ENCODE measurements at regions not wholly inside any gene's neighbourhood (a gene's known extent, or its start where the extent isn't known, plus 50 kb on each side); places are given as distances from the start of the nearest gene placed in this dataset.
"Not testable (repeated sequence)": the region's sequence is repeated elsewhere in the genome, so short reads cannot be mapped to it uniquely, and the experiment has no call there.

DNA sequence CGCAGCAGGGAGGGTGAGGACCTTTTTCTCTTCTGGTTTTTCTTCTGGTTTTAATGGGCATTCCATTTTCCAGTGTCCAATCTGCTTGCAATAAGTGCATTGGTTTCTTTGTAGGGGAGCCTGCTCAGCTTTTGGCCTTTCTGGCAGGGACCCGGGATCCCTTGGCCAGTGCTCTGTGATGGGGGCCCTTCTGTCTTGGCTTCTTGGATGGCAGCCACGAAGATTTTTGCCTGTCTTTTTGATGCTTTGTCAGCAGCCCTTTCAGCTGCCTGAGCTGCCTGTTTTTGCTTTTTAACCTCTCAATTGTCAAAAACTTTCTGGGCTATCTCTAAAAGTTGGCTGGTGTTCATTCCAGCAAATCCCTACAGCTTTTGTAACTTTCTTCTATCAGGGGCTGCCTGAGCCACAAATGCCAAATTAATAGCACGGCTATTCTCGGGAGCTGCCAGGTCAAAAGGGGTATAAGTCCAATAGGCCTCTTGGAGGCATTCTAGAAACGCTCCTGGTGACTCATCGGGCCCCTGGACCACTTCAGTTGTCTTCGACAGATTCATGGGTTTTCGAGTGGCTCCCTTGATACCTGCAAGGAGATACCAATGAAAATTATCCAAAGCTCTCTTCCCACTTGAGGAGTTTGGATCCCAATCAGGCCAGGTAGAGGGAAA lies 179.9 kb upstream of the MBL2 start:
- intact Hi-C loops (cut with micrococcal nuclease): no loop called here
- no peak for DNase-seq
- ATAC-seq: no peak

- intact Hi-C loops (cut with micrococcal nuclease): no loop called here
- ATAC-seq (peak; percentile 23), DNase-seq (no peak)
Observed at GRCh38 chr10:52951824-52952223, 179.2 kb upstream of the MBL2 start.

DNA sequence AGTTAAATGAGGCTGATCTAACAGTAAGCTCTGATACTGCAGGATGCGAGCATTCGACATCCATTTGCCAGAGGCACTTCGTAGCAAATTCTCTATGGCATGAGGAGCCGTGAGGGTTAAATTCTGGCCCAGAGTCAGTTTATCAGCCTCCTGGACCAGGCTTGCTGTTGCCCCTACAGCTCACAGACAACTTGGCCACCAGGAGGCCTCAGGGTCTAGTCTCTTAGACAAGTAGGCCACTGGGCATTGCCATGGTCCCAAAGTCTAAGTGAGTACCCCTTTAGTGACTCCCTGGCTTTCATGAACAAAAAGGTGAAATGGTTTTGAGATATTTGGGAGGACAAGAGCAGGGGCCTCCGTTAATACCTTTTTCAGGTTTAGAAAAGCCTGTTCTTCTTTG lies 178.0 kb upstream of the MBL2 start:
- ATAC-seq (no peak), DNase-seq (no peak)
- intact Hi-C loops (cut with micrococcal nuclease): no loop called here

- DNase-seq (no peak), ATAC-seq (no peak)
- intact Hi-C loops (cut with micrococcal nuclease): no loop called here
Observed at GRCh38 chr10:52949899-52950298, 177.3 kb upstream of the MBL2 start.

DNA sequence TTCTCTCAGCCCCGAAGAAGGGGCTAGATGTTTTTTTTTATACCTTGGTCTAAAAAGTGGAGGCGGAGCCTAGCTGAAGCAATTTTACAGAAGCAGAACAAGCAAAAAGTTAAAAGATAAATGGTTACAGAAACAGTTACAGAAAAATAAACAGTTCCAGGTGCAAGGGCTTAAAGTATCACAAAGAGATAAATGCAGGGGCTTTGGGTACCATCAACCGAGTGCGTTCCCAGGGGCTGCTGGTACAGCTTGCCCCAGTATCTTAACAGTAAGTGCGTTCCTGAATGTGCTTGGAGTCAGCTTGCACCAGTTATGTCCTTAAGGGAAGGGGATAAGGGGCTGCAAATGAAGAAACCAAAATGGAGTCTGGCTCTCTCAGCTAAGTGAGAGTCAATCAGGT lies 173.9 kb upstream of the MBL2 start:
- DNase-seq (no peak), ATAC-seq (no peak)
- intact Hi-C loops (cut with micrococcal nuclease): no loop called here

DNA sequence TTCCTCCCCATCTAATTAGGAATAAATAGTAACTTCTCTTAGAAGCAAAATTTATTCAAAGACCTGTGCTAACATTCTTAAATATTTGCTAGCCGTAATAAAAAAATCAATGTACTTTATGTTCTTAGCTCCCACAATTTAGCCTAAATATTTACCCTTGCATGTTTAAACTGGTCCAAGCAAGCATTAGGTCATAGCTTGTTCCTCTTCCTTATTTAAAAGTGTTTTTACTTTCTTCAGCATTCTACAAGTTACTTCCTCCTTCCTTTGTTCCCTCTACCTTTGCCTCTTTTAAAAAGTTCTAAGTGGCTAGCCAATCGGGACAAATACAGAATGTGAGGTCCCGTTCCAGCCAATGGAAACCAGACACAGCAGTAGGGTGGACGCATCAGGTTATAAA lies 172.9 kb upstream of the MBL2 start:
- ATAC-seq; DNase-seq; intact Hi-C loops (cut with micrococcal nuclease): not testable (repeated sequence)

GRCh38 chr10:52940921-52941320 lies 168.3 kb upstream of the MBL2 start:
- intact Hi-C loops (cut with micrococcal nuclease): no loop called here
- DNase-seq (no peak), ATAC-seq (no peak)

- DNase-seq (no peak), ATAC-seq (no peak)
- intact Hi-C loops (cut with micrococcal nuclease): no loop called here
Observed at GRCh38 chr10:52939894-52940293, 167.3 kb upstream of the MBL2 start.

DNA sequence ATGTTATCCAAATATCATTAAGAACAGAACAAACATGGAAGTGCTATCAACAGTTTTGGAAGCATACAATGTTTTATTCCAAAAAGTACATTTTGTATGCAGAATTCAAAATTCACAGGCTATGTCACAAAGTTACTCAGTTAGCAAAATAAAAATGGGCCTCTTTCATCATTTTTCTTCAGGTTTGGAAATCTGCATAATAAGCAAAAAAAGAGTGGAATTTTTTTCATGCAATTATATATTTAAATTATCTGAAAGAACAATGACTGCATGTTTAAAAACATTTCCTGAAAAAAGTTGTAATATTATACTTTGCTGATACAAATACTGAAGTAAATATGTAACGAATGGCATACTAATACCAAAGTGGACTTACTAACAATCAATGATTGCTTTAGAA lies 161.2 kb upstream of the MBL2 start:
- DNase-seq (no peak), ATAC-seq (no peak)
- intact Hi-C loops (cut with micrococcal nuclease): no loop called here

GRCh38 chr10:52927678-52928077 lies 155.1 kb upstream of the MBL2 start:
- DNase-seq (no peak), ATAC-seq (no peak)
- intact Hi-C loops (cut with micrococcal nuclease): no loop called here

GRCh38 chr10:52923520-52923919 lies 150.9 kb upstream of the MBL2 start:
- DNase-seq (no peak), ATAC-seq (no peak)
- intact Hi-C loops (cut with micrococcal nuclease): no loop called here

DNA sequence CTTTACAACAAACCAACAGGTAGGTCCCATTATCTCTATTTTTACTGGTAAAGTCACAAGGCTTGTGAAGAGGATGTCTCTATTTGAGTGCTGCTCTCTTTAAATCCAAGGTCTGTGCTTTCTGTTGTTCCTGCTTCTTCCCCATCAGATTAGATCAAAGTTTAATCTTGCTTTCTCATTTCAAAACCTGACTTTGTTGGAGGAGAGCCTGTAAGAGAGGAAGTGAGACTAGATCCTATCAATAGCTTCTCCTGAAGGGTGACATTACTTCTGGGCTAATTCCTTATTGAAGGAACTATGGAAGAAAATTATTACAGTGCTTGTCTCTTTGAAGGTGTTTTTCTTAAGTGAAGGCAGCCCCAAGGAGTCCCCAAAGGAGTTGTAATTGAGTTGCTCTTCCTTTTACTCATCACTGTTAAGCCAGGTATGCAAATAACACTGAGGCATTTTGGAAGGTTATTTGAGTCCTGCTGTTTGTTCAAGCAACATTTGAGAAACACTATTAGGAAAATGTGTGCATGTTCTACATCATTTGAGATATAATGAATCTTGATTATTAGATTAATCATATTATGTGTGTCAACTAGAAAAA lies 146.2 kb upstream of the MBL2 start:
- DNase-seq: no peak
- ATAC-seq: no peak
- intact Hi-C loops (cut with micrococcal nuclease): no loop called here

- intact Hi-C loops (cut with micrococcal nuclease): no loop called here
- ATAC-seq: no peak
Observed at GRCh38 chr10:52915391-52915790, 142.8 kb upstream of the MBL2 start.

DNA sequence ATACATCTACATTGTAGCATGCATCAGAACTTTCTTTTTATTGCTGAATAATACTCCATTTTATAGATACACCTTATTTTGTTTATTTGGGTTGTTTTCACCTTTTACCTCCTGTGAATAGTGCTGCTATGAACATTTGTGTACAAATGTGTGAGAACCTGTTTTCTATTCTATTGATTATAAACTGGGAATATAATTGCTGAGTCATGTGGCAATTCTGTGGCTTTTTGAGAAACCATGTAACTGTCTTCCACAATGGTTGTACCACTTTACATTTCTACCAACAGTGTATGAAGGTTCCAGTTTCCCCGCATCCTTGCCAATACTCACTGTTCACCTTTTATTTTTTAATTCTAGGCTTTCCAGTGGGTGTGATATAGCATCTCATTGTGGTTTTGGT lies 138.6 kb upstream of the MBL2 start:
- intact Hi-C loops (cut with micrococcal nuclease): no loop called here
- ATAC-seq: no peak
- no peak for DNase-seq

More at GRCh38 chr10:52915391-52915790, 142.8 kb upstream of the MBL2 start:
- no peak for DNase-seq

- intact Hi-C loops (cut with micrococcal nuclease): no loop called here
- ATAC-seq (no peak), DNase-seq (no peak)
Observed at GRCh38 chr10:52908478-52908877, 135.9 kb upstream of the MBL2 start.

GRCh38 chr10:52906046-52906445 lies 133.5 kb upstream of the MBL2 start:
- DNase-seq (no peak), ATAC-seq (no peak)
- intact Hi-C loops (cut with micrococcal nuclease): no loop called here

DNA sequence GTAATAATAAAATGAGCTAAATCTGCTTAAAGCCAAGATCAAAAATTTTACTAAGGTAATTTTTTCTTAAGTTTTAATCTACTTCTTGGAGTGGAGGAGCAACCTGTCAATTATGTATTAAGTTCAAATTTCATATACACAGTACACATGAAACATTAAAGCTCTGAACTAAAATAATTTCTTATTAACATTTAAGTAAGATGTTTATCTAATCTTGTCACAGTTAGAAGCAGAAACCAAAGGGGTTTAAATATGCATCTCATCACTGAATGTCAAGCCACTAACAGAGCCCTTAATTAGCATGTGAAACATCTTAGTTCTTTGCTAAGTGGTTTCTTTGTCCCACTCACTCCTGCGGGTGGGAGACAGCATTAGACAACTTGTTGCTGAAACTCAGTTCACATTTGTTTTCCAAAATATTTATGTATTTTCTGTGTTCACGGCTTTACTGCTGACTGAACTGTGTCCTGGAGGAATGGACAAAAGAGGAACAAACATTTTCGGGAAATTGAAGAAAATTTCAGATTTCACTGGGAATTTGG lies 130.9 kb upstream of the MBL2 start:
- DNase-seq (no peak), ATAC-seq (no peak)

DNA sequence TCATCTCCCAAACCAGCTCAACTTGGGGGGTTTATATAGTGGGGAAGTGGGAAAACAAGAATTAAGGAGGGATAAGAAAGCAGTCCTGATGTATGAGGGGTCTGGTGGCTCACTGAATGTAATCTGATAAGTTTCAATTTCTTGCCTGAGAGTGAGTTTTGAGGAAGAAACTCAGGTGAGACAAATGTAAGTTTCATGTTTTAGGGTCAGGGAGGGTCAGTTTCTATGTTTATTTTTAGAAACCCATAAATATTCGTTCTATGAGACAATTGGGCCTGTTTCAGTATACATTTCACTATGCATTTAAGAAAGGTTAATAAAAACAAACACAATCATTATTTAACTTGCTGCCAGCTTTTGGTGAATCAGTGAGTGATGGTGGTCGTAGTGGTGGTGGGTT lies 128.0 kb upstream of the MBL2 start:
- intact Hi-C loops (cut with micrococcal nuclease): no loop called here
- DNase-seq (no peak), ATAC-seq (no peak)

More for the DNA sequence above, 130.9 kb upstream of the MBL2 start:
- intact Hi-C loops (cut with micrococcal nuclease): no loop called here

DNA sequence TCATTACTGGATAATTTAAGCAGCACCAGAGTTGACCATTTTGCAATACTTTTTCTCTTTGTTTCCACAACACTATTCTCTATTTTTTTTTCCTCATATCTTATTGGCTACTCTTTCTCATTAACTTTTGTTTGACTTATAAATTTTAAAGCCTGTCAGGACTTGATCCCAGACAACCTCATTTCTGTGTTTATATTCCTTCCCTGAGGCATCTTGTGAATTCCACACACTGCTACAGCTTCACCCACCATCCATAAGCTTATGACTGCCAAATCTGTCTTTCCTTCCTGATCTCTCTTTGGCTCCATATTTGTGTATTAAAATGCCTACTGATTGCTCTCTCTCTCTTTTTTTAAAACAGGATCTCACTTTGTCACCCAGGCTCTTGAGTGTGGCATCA lies 124.6 kb upstream of the MBL2 start:
- intact Hi-C loops (cut with micrococcal nuclease): no loop called here
- no peak for ATAC-seq
- no peak for DNase-seq

DNA sequence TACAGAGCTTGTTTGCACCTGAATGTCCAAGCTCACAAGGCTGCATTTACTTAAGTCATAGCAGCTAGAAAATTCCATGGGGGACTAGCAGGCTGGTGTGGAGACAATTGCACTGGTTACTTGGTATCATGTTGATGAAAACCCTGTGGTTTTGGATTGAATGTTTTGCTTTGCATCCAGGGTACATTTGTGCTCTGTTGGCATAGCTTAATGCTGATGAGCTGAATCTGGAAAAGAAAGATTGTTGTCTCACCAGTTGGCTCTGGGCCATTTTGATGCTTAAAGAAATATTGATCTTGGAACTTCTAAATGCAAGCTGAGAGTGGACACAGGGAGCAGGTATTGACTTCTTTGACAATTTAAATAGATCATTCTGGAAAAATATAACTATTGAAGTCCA lies 122.5 kb upstream of the MBL2 start:
- DNase-seq (no peak), ATAC-seq (no peak)
- intact Hi-C loops (cut with micrococcal nuclease): no loop called here

DNA sequence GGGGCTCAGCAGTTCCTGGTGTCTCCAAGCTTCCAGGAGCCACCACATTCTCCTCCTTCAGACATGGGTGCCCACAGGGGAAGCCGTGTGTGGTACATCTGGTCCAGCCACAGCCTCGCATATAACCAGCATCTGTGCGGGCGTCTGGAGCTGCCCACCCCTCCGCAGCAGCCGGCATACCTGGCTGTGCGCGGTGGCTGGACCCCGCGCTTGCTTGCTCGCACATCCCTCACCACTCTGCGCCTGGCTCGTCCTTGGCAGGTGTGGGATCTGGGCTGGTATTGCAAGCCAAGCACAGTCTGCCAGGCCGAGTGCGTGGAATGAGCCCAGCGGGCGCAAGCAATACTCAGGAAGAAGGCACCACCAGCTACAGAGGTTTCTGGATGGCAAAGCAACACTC lies 117.7 kb upstream of the MBL2 start:
- ATAC-seq (no peak), DNase-seq (no peak)
- intact Hi-C loops (cut with micrococcal nuclease): no loop called here
